GM19328 (cell line): ENCODE measurements at regions not wholly inside any gene's neighbourhood (a gene's known extent, or its start where the extent isn't known, plus 50 kb on each side); places are given as distances from the start of the nearest gene placed in this dataset.
"Not testable (repeated sequence)": the region's sequence is repeated elsewhere in the genome, so short reads cannot be mapped to it uniquely, and the experiment has no call there.

Experiments used
- ATAC-seq: cut with Tn5 transposase; IDR thresholded peaks from one replicate; pipeline ENCODE4 v1.9.1; 2021; ENCODE audit warnings: mild to moderate bottlenecking, moderate library complexity; ENCODE audit not compliant: unreplicated experiment

- no peak for ATAC-seq
These were observed 151.9 kb upstream of the TRIM24 start for GRCh38 chr7:138308136-138308535.

- ATAC-seq, result no peak
These were observed 150.9 kb upstream of the TRIM24 start for GRCh38 chr7:138309186-138309585.

GRCh38 chr7:138313829-138314178 lies 146.3 kb upstream of the TRIM24 start:
- ATAC-seq, result no peak

- ATAC-seq, result no peak
These were observed 143.5 kb upstream of the TRIM24 start for GRCh38 chr7:138316421-138317043.

- ATAC-seq, result no peak
These were observed 142.9 kb upstream of the TRIM24 start for GRCh38 chr7:138317044-138317596.

- no peak for ATAC-seq
These were observed 135.1 kb upstream of the TRIM24 start for GRCh38 chr7:138324941-138325340.

GRCh38 chr7:138325434-138325833 lies 134.6 kb upstream of the TRIM24 start:
- ATAC-seq, result no peak

GRCh38 chr7:138328215-138328614 lies 131.8 kb upstream of the TRIM24 start:
- ATAC-seq, result no peak

GRCh38 chr7:138332850-138333249 lies 127.2 kb upstream of the TRIM24 start:
- ATAC-seq, result not testable (repeated sequence)

- no peak for ATAC-seq
These were observed 121.7 kb upstream of the TRIM24 start for GRCh38 chr7:138338361-138338760.

- ATAC-seq, result not testable (repeated sequence)
These were observed 120.8 kb upstream of the TRIM24 start for GRCh38 chr7:138339229-138339628.

- no peak for ATAC-seq
These were observed 117.1 kb upstream of the TRIM24 start for GRCh38 chr7:138342990-138343389.

GRCh38 chr7:138345567-138345966 lies 114.5 kb upstream of the TRIM24 start:
- ATAC-seq, result no peak

- no peak for ATAC-seq
These were observed 113.1 kb upstream of the TRIM24 start for GRCh38 chr7:138346975-138347374.

- no peak for ATAC-seq
These were observed 110.0 kb upstream of the TRIM24 start for GRCh38 chr7:138349841-138350700.

- ATAC-seq, result no peak
These were observed 109.2 kb upstream of the TRIM24 start for GRCh38 chr7:138350701-138351357.

GRCh38 chr7:138352570-138353461 lies 107.2 kb upstream of the TRIM24 start:
- no peak for ATAC-seq

GRCh38 chr7:138354066-138354465 lies 106.0 kb upstream of the TRIM24 start:
- no peak for ATAC-seq

GRCh38 chr7:138355254-138355653 lies 104.8 kb upstream of the TRIM24 start:
- ATAC-seq, result no peak

- ATAC-seq, result no peak
These were observed 101.2 kb upstream of the TRIM24 start for GRCh38 chr7:138358850-138359341.
